ENCODE measurements at regions not wholly inside any gene's neighbourhood (a gene's known extent, or its start where the extent isn't known, plus 50 kb on each side); places are given as distances from the start of the nearest gene placed in this dataset.

- TF ChIP-seq CTCF (IDR thresholded peaks at IDR 0.05) = no peak
- TF ChIP-seq POLR2A (IDR thresholded peaks at IDR 0.05) = no peak
Observed at GRCh38 chr3:76726034-76726433, 313.9 kb upstream of the ROBO2 start.

All from Peyer's patch (tissue), 4 donors.